Activated CD8-positive, alpha-beta T cell treated with anti-CD3 and anti-CD28 coated beads for 36 hours (primary cell): ENCODE measurements at regions not wholly inside any gene's neighbourhood (a gene's known extent, or its start where the extent isn't known, plus 50 kb on each side); places are given as distances from the start of the nearest gene placed in this dataset.
"Not testable (repeated sequence)": the region's sequence is repeated elsewhere in the genome, so short reads cannot be mapped to it uniquely, and the experiment has no call there.

Experiments used
- ATAC-seq: fragments of 200-7000 bp; cut with Tn5 transposase; one replicate; pipeline ENCODE4 v1.10.0; 2021; ENCODE audit warnings: mild to moderate bottlenecking, moderate library complexity
- CTCF ChIA-PET: fragments of 350-600 bp; sonication (Branson Sonifier 250); formaldehyde crosslinking; loops from one replicate; lab custom pipeline; 2021; ENCODE audit warnings: antibody characterized with exemption; lab: Charles Lee
- POLR2A ChIA-PET: fragments of 350-600 bp; sonication (Branson Sonifier 250); formaldehyde crosslinking; loops from one replicate; lab custom pipeline; 2021; ENCODE audit warnings: antibody characterized with exemption; lab: Charles Lee
- DNase-seq: peaks from one replicate; pipeline ENCODE4 v3.0.0-alpha.2; 2020
- H3K27ac Mint-ChIP-seq: one replicate; pipeline ENCODE4 v1.8.0; 2021; ENCODE audit warnings: mild to moderate bottlenecking, mixed read lengths
- H3K27me3 Mint-ChIP-seq: one replicate; pipeline ENCODE4 v1.8.0; 2021; ENCODE audit warnings: mixed read lengths
- H3K36me3 Mint-ChIP-seq: one replicate; pipeline ENCODE4 v1.8.0; 2021; ENCODE audit warnings: low read depth, mixed read lengths
- H3K4me1 Mint-ChIP-seq: one replicate; pipeline ENCODE4 v1.8.0; 2021; ENCODE audit warnings: low read depth, mixed read lengths
- H3K4me3 Mint-ChIP-seq: one replicate; pipeline ENCODE4 v1.8.0; 2021; ENCODE audit warnings: mild to moderate bottlenecking, moderate library complexity, mixed read lengths
- H3K9me3 Mint-ChIP-seq: one replicate; pipeline ENCODE4 v1.8.0; 2021; ENCODE audit warnings: mixed read lengths
- CTCF ChIP-seq: fragments of 200-600 bp; IDR thresholded peaks from one replicate; pipeline ENCODE4 v1.8.0; 2022; ENCODE audit warnings: antibody characterized with exemption, mild to moderate bottlenecking
- intact Hi-C: fragments of 100-400 bp; cut with micrococcal nuclease; formaldehyde crosslinking; loops from one replicate; pipeline ENCODE4 v1.10.0; 2022

- no peak for TF ChIP-seq CTCF
- no peak overlapping the region for H3K4me3 Mint-ChIP-seq
- ATAC-seq (no peak), DNase-seq (no peak)
- no peak overlapping the region for H3K27ac Mint-ChIP-seq
- H3K36me3 Mint-ChIP-seq, result no peaks in the 10 kb centered on the region
- no peaks in the 10 kb centered on the region for H3K9me3 Mint-ChIP-seq
- no peaks in the 10 kb centered on the region for H3K4me1 Mint-ChIP-seq
- POLR2A ChIA-PET, result no interaction called here
- intact Hi-C loops, result no loop called here
- H3K27me3 Mint-ChIP-seq, result peaks cover 1% of the 10 kb centered on the region
- CTCF ChIA-PET, result interaction anchor here (0.6 kb wide), 1 partner anchor 10 kb away, joined by 3 read pairs; no protein-coding TSS in a partner anchor
These were observed 92.8 kb upstream of the METAP2 start for GRCh38 chr12:95380997-95381786.

GRCh38 chr12:95383920-95384319 is 90.0 kb upstream of the METAP2 start:
- H3K27ac Mint-ChIP-seq, H3K4me3 Mint-ChIP-seq, H3K4me1 Mint-ChIP-seq, H3K36me3 Mint-ChIP-seq, POLR2A ChIA-PET, CTCF ChIA-PET, intact Hi-C loops, H3K9me3 Mint-ChIP-seq, ATAC-seq, H3K27me3 Mint-ChIP-seq, DNase-seq: not testable (repeated sequence)

- ChIA-PET POLR2A (no interaction called here), CTCF (no interaction called here)
- TF ChIP-seq CTCF, result no peak
- H3K4me1 Mint-ChIP-seq, result no peaks in the 10 kb centered on the region
- H3K27me3 Mint-ChIP-seq, result peaks cover 1% of the 10 kb centered on the region
- ATAC-seq (no peak), DNase-seq (no peak)
- no peak overlapping the region for H3K4me3 Mint-ChIP-seq
- H3K36me3 Mint-ChIP-seq, result no peaks in the 10 kb centered on the region
- intact Hi-C loops, result no loop called here
- no peaks in the 10 kb centered on the region for H3K9me3 Mint-ChIP-seq
- H3K27ac Mint-ChIP-seq, result no peak overlapping the region
These were observed 89.2 kb upstream of the METAP2 start for GRCh38 chr12:95384785-95385184.

- Mint-ChIP-seq H3K27me3 (peaks cover 1% of the 10 kb centered on the region), H3K4me3 (no peak overlapping the region), H3K4me1 (no peaks in the 10 kb centered on the region), H3K27ac (no peak overlapping the region), H3K36me3 (no peaks in the 10 kb centered on the region), H3K9me3 (no peaks in the 10 kb centered on the region)
- intact Hi-C loops, result no loop called here
- DNase-seq, result no peak
- CTCF ChIA-PET, result no interaction called here
- ATAC-seq, result no peak
- no peak for TF ChIP-seq CTCF
- POLR2A ChIA-PET, result no interaction called here
These were observed 88.5 kb upstream of the METAP2 start for GRCh38 chr12:95385246-95386035.

- no peaks in the 10 kb centered on the region for H3K36me3 Mint-ChIP-seq
- no peak for ATAC-seq
- ChIA-PET CTCF (no interaction called here), POLR2A (no interaction called here)
- no peak for DNase-seq
- H3K27me3 Mint-ChIP-seq, result peaks cover 1% of the 10 kb centered on the region
- no peaks in the 10 kb centered on the region for H3K4me1 Mint-ChIP-seq
- no peak overlapping the region for H3K27ac Mint-ChIP-seq
- H3K4me3 Mint-ChIP-seq, result no peak overlapping the region
- H3K9me3 Mint-ChIP-seq, result no peaks in the 10 kb centered on the region
- TF ChIP-seq CTCF, result no peak
- intact Hi-C loops, result no loop called here
These were observed 87.9 kb upstream of the METAP2 start for GRCh38 chr12:95386051-95386450.

GRCh38 chr12:95388260-95388659 is 85.7 kb upstream of the METAP2 start:
- H3K9me3 Mint-ChIP-seq, POLR2A ChIA-PET, intact Hi-C loops, H3K36me3 Mint-ChIP-seq, H3K27ac Mint-ChIP-seq, H3K27me3 Mint-ChIP-seq, H3K4me1 Mint-ChIP-seq, CTCF ChIA-PET, H3K4me3 Mint-ChIP-seq, DNase-seq, ATAC-seq: not testable (repeated sequence)
